VCaP (cell line): ENCODE measurements at regions not wholly inside any gene's neighbourhood (a gene's known extent, or its start where the extent isn't known, plus 50 kb on each side); places are given as distances from the start of the nearest gene placed in this dataset.

ENCODE experiments used
- H3K27ac ChIP-seq: fragments of 450-650 bp; 2 replicates; pipeline ENCODE4 v1.5.1; 2017
- CTCF ChIP-seq: fragments of 450-650 bp; conservative IDR thresholded peaks from 2 replicates; pipeline ENCODE4 v1.5.1; 2017; ENCODE audit warnings: mild to moderate bottlenecking, moderate library complexity

- no peak overlapping the region for H3K27ac ChIP-seq
Observed at GRCh38 chr1:166270476-166271150, 103.8 kb upstream of the FAM78B start.

GRCh38 chr1:166271151-166271538, 104.3 kb upstream of the FAM78B start:
- TF ChIP-seq CTCF: no peak
- H3K27ac ChIP-seq: no peak overlapping the region

More at GRCh38 chr1:166270476-166271150, 103.8 kb upstream of the FAM78B start:
- TF ChIP-seq CTCF: no peak

- no peak for TF ChIP-seq CTCF
Observed at GRCh38 chr1:166272155-166272554, 105.4 kb upstream of the FAM78B start.

GRCh38 chr1:166272851-166273250, 106.0 kb upstream of the FAM78B start:
- TF ChIP-seq CTCF: no peak
- H3K27ac ChIP-seq: no peak overlapping the region

More at GRCh38 chr1:166272155-166272554, 105.4 kb upstream of the FAM78B start:
- H3K27ac ChIP-seq: no peak overlapping the region

GRCh38 chr1:166273618-166274017, 106.8 kb upstream of the FAM78B start:
- H3K27ac ChIP-seq: no peak overlapping the region
- TF ChIP-seq CTCF: no peak

- no peak overlapping the region for H3K27ac ChIP-seq
- no peak for TF ChIP-seq CTCF
Observed at GRCh38 chr1:166282391-166283137, 115.8 kb upstream of the FAM78B start.

- H3K27ac ChIP-seq: no peak overlapping the region
- TF ChIP-seq CTCF: no peak
Observed at GRCh38 chr1:166283190-166283589, 116.4 kb upstream of the FAM78B start.
